Glutamatergic neuron (in vitro differentiated cells): ENCODE measurements at regions not wholly inside any gene's neighbourhood (a gene's known extent, or its start where the extent isn't known, plus 50 kb on each side); places are given as distances from the start of the nearest gene placed in this dataset.
"Not testable (repeated sequence)": the region's sequence is repeated elsewhere in the genome, so short reads cannot be mapped to it uniquely, and the experiment has no call there.

Source experiments
- DNase-seq: peaks from one replicate; pipeline ENCODE4 v3.0.0; 2022
- H3K27ac Mint-ChIP-seq: one replicate; pipeline ENCODE4 v1.8.0; 2020; ENCODE audit warnings: mild to moderate bottlenecking, mixed read lengths, inconsistent platforms; ENCODE audit not compliant: unreplicated experiment
- H3K27me3 Mint-ChIP-seq: one replicate; pipeline ENCODE4 v1.8.0; 2020; ENCODE audit warnings: mild to moderate bottlenecking, moderate library complexity, mixed read lengths, inconsistent platforms; ENCODE audit not compliant: unreplicated experiment
- H3K36me3 Mint-ChIP-seq: one replicate; pipeline ENCODE4 v1.8.0; 2020; ENCODE audit warnings: mild to moderate bottlenecking, mixed read lengths, inconsistent platforms; ENCODE audit not compliant: unreplicated experiment
- H3K4me1 Mint-ChIP-seq: one replicate; pipeline ENCODE4 v1.8.0; 2020; ENCODE audit warnings: mild to moderate bottlenecking, low read depth, mixed read lengths, inconsistent platforms; ENCODE audit not compliant: unreplicated experiment
- H3K4me3 Mint-ChIP-seq: one replicate; pipeline ENCODE4 v1.8.0; 2020; ENCODE audit warnings: mild to moderate bottlenecking, mixed read lengths, inconsistent platforms; ENCODE audit not compliant: unreplicated experiment
- H3K9me3 Mint-ChIP-seq: one replicate; pipeline ENCODE4 v1.8.0; 2020; ENCODE audit warnings: mild to moderate bottlenecking, moderate library complexity, mixed read lengths, inconsistent platforms; ENCODE audit not compliant: unreplicated experiment
- TF ChIP-seq, protein P1 (sequence below): fragments of 200-600 bp; sonication (generic); IDR thresholded peaks from one replicate; pipeline ENCODE4 v1.5.0; 2021; ENCODE audit not compliant: partially characterized antibody, unreplicated experiment

DNA sequence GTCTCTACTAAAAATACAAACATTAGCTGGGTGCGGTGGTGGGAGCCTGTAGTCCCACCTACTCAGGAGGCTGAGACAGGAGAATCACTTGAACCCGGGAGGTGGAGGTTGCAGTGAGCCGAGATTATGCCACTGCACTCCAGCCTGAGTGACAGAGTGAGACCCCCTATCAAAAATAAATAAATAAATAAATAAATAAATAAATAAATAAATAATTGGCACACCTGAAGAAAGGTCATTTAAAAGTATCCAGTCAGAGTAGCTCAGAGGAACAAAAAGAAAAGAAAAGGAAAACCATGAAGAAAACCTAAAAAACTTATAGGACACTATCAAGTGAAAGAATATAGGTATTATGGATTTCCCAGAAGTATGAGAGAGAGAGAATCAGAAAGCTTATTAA lies 330.1 kb upstream of the AR start:
- not testable (repeated sequence) for H3K9me3 Mint-ChIP-seq, H3K27ac Mint-ChIP-seq, H3K4me3 Mint-ChIP-seq, H3K27me3 Mint-ChIP-seq, H3K36me3 Mint-ChIP-seq, DNase-seq, H3K4me1 Mint-ChIP-seq

DNA sequence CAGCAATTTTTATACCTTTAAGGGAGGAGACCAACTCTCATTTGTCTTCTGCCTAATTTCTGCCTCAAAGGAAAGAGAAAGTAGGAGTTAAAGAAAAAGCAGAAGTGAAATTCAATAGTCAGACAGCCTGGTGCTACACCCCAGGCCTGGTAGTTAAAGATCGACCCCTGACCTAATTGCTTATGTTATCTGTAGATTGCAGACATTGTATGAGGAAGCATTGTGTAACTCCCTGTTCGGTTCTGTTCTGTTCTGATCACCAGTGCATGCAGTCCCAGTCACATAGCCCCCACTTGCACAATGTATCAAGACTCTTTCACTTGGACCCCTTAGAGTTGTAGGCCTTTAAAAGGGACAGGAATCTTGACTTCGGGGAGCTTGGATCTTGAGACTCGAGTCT lies 335.9 kb upstream of the AR start:
- Mint-ChIP-seq H3K4me3 (no peak overlapping the region), H3K27me3 (no peaks in the 10 kb centered on the region), H3K9me3 (no peaks in the 10 kb centered on the region)

DNA sequence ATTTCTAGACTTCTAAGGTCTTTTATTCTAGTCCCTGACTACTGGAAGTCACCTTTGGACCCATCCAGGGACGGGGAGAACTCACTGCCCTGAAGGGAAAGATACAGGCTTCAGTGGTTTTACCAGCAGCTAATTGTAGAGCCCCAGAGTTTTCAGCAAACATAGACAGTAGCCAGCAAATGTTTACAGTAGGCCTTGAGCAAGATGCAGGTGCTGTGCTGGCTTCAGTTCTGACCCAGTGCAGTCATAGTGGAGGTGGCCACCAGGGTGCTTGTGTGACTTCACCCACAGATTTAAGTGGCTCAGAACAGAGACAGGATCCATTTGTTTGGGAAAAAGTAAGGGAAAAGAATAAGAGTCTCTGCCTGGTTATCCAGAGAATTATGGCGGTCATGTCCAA lies 384.4 kb upstream of the AR start:
- Mint-ChIP-seq H3K9me3 (no peaks in the 10 kb centered on the region), H3K4me3 (no peak overlapping the region), H3K36me3 (no peaks in the 10 kb centered on the region), H3K4me1 (no peaks in the 10 kb centered on the region), H3K27me3 (no peaks in the 10 kb centered on the region), H3K27ac (no peak overlapping the region)
- TF ChIP-seq, protein P1, sequence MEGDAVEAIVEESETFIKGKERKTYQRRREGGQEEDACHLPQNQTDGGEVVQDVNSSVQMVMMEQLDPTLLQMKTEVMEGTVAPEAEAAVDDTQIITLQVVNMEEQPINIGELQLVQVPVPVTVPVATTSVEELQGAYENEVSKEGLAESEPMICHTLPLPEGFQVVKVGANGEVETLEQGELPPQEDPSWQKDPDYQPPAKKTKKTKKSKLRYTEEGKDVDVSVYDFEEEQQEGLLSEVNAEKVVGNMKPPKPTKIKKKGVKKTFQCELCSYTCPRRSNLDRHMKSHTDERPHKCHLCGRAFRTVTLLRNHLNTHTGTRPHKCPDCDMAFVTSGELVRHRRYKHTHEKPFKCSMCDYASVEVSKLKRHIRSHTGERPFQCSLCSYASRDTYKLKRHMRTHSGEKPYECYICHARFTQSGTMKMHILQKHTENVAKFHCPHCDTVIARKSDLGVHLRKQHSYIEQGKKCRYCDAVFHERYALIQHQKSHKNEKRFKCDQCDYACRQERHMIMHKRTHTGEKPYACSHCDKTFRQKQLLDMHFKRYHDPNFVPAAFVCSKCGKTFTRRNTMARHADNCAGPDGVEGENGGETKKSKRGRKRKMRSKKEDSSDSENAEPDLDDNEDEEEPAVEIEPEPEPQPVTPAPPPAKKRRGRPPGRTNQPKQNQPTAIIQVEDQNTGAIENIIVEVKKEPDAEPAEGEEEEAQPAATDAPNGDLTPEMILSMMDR: no peak
- DNase-seq: no peak

More for the DNA sequence above, 335.9 kb upstream of the AR start:
- no peaks in the 10 kb centered on the region for H3K4me1 Mint-ChIP-seq
- no peak for DNase-seq
- TF ChIP-seq, protein P1: no peak
- H3K27ac Mint-ChIP-seq: no peak overlapping the region
- no peaks in the 10 kb centered on the region for H3K36me3 Mint-ChIP-seq

DNA sequence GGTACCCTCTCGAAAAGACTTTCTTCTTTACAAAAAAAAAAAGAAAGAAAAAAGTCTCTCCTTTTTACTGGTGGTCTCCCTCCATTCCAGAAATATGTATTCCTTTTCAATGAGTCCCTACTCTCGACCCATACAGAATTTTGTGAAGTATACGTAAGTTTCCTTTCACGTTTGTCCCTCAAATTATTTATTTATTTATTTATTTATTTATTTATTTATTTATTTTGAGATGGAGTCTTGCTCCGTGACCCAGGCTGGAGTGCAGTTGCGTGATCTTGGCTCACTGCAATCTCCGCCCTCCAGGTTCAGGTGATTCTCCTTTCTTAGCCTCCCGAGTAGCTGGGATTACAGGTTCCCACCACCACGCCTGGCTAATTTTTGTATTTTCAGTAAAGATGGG lies 429.2 kb upstream of the AR start:
- no peaks in the 10 kb centered on the region for H3K4me1 Mint-ChIP-seq
- H3K27me3 Mint-ChIP-seq: no peaks in the 10 kb centered on the region
- no peak for DNase-seq
- no peaks in the 10 kb centered on the region for H3K36me3 Mint-ChIP-seq
- H3K27ac Mint-ChIP-seq: no peak overlapping the region
- TF ChIP-seq, protein P1: no peak
- no peak overlapping the region for H3K4me3 Mint-ChIP-seq
- no peaks in the 10 kb centered on the region for H3K9me3 Mint-ChIP-seq

DNA sequence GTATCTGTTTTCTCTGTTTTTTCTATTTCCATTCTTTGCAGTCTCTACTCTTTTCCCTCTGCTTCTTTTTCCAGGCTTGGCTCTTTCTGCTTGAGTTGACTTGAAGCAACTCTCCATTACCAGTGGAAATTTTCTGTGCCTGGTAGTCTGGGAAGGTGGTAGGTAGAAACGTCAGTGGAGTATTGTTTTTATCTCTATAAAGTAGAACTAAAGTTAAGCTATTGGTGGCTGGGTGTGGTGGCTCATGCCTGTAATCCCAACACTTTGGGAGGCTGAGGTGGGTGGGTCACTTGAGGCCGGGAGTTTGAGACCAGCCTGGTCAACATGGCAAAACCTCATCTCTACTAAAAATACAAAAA lies 438.1 kb upstream of the AR start:
- DNase-seq: no peak
- no peak overlapping the region for H3K27ac Mint-ChIP-seq
- H3K4me1 Mint-ChIP-seq: no peaks in the 10 kb centered on the region
- H3K9me3 Mint-ChIP-seq: peaks cover 2% of the 10 kb centered on the region
- no peaks in the 10 kb centered on the region for H3K27me3 Mint-ChIP-seq
- no peak overlapping the region for H3K4me3 Mint-ChIP-seq
- TF ChIP-seq, protein P1: no peak
- no peaks in the 10 kb centered on the region for H3K36me3 Mint-ChIP-seq
